ENCODE measurements at regions not wholly inside any gene's neighbourhood (a gene's known extent, or its start where the extent isn't known, plus 50 kb on each side); places are given as distances from the start of the nearest gene placed in this dataset.

DNA sequence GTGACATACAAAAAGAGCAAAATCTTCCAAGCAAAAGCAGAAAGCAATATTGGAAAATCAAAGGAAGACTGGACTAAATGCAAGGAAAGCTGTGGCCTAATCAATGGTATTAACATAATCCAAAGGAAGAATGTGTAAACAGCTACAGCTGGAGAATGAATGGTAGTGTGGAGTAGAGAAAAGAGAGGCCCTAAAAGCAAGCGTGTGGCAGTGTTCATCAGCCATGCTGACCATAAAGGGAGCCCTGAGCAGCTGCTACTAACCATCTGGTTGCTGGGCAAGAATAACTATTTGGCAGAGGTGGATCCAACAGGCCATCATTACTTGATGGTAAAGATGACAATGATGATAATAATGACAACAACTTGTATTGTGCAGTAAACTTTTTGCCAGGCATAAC, 148.5 kb upstream of the BEND6 start:
- TF ChIP-seq POLR2AphosphoS5 (IDR thresholded peaks at IDR 0.05) (no peak), EP300 (IDR thresholded peaks at IDR 0.05) (no peak), POLR2A (IDR thresholded peaks at IDR 0.05; ENCODE audit: low read depth) (no peak)
